Smooth muscle cell of the brain vasculature (primary cell): ENCODE measurements at regions not wholly inside any gene's neighbourhood (a gene's known extent, or its start where the extent isn't known, plus 50 kb on each side); places are given as distances from the start of the nearest gene placed in this dataset.

ENCODE experiments used
- DNase-seq: peaks from one replicate; pipeline ENCODE4 v3.0.0-alpha.2; 2012; ENCODE audit warnings: low read depth, low spot score

- no peak for DNase-seq
Observed at GRCh38 chr3:168162172-168162571, 66.4 kb upstream of the GOLIM4 start.

- no peak for DNase-seq
Observed at GRCh38 chr3:168161696-168162095, 66.0 kb upstream of the GOLIM4 start.

- no peak for DNase-seq
Observed at GRCh38 chr3:168157903-168158302, 62.2 kb upstream of the GOLIM4 start.

- no peak for DNase-seq
Observed at GRCh38 chr3:168157099-168157700, 61.5 kb upstream of the GOLIM4 start.

GRCh38 chr3:168156479-168156878 lies 60.8 kb upstream of the GOLIM4 start:
- DNase-seq: no peak

GRCh38 chr3:168155303-168155702 lies 59.6 kb upstream of the GOLIM4 start:
- no peak for DNase-seq

GRCh38 chr3:168154089-168154488 lies 58.4 kb upstream of the GOLIM4 start:
- DNase-seq: no peak

GRCh38 chr3:168152149-168152548 lies 56.4 kb upstream of the GOLIM4 start:
- no peak for DNase-seq
